ENCODE measurements at regions not wholly inside any gene's neighbourhood (a gene's known extent, or its start where the extent isn't known, plus 50 kb on each side); places are given as distances from the start of the nearest gene placed in this dataset.
"Not testable (repeated sequence)": the region's sequence is repeated elsewhere in the genome, so short reads cannot be mapped to it uniquely, and the experiment has no call there.

DNA sequence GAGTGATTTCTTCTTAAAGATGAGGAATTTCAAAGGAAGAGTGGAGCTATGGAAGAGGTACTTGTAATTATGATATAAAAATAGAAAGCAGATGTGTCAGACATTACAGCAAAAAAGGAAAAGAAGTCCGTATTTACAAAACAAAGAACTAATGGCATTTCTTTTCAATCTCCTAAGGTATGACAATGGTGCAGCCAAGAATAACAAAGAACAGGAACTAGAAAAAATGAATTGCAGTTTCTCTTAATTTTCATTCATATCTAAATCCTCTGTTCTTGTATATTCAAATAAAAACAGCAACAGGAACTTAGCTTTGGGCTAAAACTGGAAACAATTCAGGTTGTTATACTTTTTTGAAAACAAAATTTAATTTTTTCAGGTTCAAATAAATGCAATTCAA lies 105.1 kb downstream of the SPRY1 start:
- DNase-seq: no peak

GRCh38 chr4:123503698-123504363 lies 107.2 kb downstream of the SPRY1 start:
- DNase-seq: no peak

- DNase-seq: peak; percentile 43 to 50
These were observed 108.8 kb downstream of the SPRY1 start for GRCh38 chr4:123505095-123506010.

DNA sequence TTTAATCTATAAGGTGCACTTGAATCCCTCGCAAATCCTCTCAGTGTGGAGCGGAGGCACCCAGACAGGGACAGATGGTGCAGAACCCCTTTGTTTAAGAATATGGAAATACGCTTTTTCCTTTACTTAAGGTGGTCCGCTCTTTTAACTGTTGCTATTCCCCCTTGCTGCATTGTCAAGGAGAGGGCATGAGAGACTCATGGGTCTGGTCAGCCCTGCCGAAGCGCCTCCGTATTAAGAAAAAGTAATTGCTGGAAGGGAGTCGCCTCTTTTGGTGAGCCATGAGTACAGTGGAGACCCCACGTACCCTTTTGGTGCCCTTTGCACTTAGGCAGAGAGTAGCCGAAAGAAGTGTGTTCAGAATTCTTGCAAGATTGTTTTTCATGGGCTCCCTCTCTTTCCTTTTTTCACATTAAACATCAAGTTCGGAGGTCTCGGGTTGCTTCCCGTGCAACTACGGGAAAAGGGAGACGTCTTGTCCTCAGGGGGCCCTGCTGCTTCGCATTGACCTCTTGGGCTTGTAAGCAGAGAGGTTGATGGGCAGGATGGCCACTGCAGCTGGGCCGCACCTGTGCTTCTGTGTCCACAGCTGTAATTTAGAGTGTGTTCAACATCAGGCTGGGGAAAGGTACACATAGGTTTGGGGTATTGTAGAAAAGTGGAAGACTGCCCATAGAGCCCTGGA lies 109.6 kb downstream of the SPRY1 start:
- no peak for DNase-seq

DNA sequence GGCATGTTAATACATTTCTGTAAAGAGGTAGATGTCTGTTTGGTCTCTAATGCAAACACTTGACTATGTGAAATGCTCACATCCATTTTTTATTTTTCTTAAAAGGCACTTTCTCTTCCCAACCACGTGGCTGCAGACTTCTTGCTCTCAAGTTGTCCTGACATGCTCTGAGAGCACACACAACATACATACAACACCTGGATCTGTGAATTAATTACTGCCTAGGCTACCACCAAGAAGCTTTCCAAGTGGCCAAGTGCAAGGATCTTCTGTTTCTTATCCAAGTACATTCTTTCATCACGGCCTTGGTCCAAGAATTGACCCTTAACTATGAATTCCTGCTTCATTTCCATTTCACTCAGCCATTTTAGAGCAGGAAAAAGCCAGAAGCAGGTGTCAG lies 110.8 kb downstream of the SPRY1 start:
- DNase-seq: no peak

GRCh38 chr4:123510221-123510620 lies 113.6 kb downstream of the SPRY1 start:
- no peak for DNase-seq

DNA sequence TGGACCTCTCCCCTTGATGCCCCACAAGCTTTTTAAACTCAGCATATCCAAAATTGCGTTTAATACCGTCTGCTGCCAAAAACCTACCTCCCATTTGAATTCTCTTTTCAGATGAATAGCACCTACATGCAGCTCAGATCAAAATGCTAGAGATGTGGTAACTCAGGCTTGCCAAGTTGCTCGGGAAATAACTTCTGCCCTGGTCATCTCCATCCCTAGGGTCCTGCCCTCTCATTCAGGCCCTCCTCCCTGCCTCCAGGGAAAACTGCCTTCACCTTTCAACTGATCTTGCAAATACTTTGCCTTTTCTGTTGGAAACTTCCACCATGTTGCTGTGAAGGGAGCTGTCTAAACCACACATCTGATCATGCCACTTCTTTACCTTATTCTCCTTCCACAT lies 114.1 kb downstream of the SPRY1 start:
- no peak for DNase-seq

DNA sequence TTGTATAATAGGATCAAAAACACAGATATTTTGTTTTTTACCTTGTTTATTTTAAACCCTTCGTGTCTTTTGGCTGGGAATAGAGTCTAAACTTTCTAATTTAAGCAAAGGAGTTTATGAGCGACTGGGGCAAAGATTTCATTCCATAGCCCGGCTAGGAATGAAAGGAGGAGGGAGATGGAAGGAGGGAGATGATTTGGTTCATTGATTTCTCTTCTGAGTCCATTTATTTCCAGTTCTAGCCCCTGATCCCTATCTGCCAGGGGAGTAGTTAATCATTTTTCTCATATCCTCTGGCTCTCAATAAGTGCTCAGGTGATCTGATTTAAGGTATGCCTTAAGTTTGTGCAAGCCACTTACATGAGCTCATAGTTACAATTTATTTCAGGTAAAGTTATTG lies 120.0 kb downstream of the SPRY1 start:
- DNase-seq: no peak

GRCh38 chr4:123517176-123517575 lies 120.6 kb downstream of the SPRY1 start:
- DNase-seq: no peak

DNA sequence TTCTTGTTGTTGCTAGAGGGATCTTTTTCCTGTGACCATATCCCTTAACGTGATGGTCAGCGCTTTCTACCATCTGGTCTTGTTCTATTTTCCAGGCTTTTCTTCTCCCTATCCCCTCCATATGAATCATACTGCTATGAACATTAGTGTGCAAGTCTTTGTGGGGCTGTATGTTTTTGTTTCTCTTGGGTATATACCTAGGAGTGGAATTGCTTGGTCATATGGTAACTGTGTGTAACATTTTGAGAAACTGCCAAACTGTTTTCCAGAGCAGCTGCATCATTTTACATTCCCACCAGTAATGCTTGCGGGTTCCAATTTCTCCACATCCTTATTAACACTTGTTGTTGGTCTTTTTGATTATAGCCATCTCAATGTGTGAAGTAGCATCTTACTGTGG lies 121.4 kb downstream of the SPRY1 start:
- DNase-seq: no peak

- no peak for DNase-seq
These were observed 123.7 kb downstream of the SPRY1 start for GRCh38 chr4:123520325-123520724.

DNA sequence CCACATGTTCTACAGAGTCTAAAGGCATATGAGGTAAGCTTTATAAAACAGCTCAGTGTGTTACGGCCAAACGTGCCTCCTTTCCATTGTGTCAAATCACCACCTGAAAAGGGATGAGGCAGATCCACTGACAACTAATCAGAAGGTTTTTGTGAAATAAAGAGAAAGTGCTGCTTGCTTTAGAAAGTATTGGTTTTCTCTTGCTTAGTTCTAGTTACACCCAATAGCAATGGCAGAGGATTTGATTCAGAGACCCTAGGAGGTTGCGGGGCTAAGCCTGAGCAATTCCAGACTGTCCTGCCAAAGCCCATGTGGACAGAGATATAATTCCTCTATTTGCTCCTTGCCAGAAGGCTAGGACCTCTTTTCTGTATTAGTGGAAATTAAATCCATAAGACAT lies 125.5 kb downstream of the SPRY1 start:
- no peak for DNase-seq

- no peak for DNase-seq
These were observed 126.1 kb downstream of the SPRY1 start for GRCh38 chr4:123522646-123523045.

GRCh38 chr4:123524958-123525628 lies 128.5 kb downstream of the SPRY1 start:
- DNase-seq: no peak

DNA sequence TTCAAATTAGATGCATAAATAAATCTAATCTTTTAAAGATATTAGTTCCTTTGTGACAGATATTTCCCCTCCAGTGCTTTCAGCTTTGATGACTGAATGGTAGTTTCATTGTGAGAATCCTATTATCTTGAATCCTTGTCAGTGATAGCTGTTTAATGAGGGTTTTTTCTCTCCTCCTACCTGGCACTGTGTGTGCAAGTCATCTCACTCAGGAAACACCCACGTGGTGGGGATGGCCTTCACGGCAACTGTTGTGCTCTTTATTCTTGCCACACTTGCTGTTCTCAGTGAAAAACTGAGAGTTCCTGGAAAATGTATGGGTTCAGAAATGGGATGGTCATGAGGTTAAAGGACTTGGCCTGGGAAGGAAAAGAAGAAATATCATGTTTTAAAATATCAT lies 129.9 kb downstream of the SPRY1 start:
- no peak for DNase-seq

GRCh38 chr4:123528501-123529277 lies 132.1 kb downstream of the SPRY1 start:
- no peak for DNase-seq

GRCh38 chr4:123529278-123529568 lies 132.6 kb downstream of the SPRY1 start:
- no peak for DNase-seq

- DNase-seq: no peak
These were observed 133.8 kb downstream of the SPRY1 start for GRCh38 chr4:123530357-123530756.

DNA sequence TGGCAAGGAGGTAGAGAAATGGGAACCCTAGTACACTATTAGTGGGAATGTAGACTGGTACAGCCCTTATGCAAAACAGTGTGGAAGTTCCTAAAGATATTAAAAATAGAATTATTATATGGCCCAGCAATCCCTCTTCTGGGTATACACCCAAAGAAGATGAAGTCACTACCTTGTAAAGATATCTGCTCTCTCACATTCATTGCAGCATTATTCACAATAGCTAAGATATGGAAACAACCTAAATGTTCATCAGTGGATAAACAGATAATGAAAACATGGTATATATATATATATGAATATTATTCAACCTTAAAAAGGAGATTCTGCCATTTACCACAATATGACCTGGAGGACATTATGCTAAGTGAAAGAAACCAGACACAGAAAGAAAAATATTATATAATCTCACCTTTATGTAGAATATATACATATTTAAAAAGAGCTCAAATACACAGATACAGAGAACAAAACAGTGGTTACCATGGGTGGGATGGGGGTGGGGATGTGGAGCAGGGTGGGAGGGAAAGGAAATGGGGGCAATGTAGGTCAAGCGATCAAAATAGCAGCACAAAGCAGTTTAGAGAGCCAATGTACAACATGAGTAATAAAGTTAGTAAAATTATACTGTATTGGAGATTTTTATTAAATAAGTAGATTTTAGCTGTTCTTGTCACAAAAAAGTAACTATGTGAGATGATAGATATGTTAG lies 138.6 kb downstream of the SPRY1 start:
- no peak for DNase-seq

DNA sequence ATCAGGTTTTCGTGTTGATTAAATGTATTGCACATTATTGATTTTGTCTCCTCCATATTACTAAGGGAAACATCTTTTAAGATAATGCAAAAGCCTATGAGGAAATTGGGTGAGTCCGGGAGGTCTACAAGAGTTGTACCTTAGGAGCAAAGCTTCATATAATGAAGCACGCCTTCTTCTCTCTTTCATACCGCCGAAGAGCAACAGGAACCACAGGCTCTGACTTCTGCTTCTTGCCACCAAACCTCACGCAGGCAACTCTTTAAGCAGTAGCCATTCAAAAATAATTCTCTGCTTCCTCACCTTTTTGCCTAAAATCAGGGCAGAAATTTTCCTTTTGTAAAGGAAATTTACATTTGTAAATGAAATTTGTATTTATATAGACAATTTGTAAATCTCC lies 139.6 kb downstream of the SPRY1 start:
- no peak for DNase-seq

DNA sequence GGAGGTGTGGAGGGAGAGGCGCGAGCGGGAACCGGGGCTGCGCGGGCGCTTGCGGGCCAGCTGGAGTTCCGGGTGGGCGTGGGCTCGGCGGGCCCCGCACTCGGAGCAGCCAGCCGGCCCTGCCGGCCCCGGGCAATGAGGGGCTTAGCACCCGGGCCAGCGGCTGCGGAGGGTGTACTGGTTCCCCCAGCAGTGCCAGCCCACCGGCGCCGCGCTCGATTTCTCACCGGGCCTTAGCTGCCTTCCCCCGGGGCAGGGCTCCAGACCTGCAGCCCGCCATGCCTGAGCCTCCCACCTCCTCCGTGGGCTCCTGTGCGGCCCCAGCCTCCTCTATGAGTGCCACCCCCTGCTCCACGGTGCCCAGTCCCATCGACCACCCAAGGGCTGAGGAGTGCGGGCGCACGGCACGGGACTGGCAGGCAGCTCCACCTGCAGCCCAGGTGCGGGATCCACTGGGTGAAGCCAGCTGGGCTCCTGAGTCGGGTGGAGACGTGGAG lies 141.4 kb downstream of the SPRY1 start:
- not testable (repeated sequence) for DNase-seq
